D721Med (cell line): ENCODE measurements at regions not wholly inside any gene's neighbourhood (a gene's known extent, or its start where the extent isn't known, plus 50 kb on each side); places are given as distances from the start of the nearest gene placed in this dataset.
"Not testable (repeated sequence)": the region's sequence is repeated elsewhere in the genome, so short reads cannot be mapped to it uniquely, and the experiment has no call there.

ENCODE experiments used
- DNase-seq: peaks from one replicate; pipeline ENCODE4 v3.0.0; 2011; ENCODE audit warnings: low spot score; ENCODE audit not compliant: insufficient read length
- FAIRE-seq: peaks from 2 replicates; lab custom pipeline; 2011; peaks lifted over from hg19 to GRCh38; lab: Jason Lieb, UNC
- CTCF ChIP-seq: IDR thresholded peaks from 2 replicates; pipeline ENCODE4 v1.5.1; 2012; ENCODE audit warnings: mild to moderate bottlenecking, control low read depth; ENCODE audit not compliant: insufficient read depth; ENCODE audit errors: missing control alignments

GRCh38 chr13:53285896-53286430, 257.4 kb downstream of the OLFM4 start:
- DNase-seq = no peak
- peak; percentile 48 for FAIRE-seq
- no peak for TF ChIP-seq CTCF

DNA sequence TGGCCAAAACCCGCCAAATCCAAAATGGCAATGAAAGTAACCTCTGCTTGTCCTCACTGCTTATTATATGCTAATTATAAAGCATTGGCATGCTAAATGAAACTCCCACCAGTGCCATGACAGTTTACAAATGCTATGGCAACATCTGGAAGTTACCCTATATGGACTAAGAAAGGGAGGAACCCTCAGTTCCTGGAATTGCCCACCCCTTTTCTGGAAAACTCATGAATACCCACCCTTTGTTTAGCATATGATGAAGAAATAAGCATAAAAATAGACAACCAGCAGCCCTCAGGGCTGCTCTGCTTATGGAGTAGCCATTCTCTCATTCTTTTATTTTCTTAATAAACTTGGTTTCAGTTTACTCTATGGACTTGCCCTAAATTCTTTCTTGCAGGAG, 269.8 kb downstream of the OLFM4 start:
- no peak for TF ChIP-seq CTCF
- DNase-seq = no peak
- no peak for FAIRE-seq

DNA sequence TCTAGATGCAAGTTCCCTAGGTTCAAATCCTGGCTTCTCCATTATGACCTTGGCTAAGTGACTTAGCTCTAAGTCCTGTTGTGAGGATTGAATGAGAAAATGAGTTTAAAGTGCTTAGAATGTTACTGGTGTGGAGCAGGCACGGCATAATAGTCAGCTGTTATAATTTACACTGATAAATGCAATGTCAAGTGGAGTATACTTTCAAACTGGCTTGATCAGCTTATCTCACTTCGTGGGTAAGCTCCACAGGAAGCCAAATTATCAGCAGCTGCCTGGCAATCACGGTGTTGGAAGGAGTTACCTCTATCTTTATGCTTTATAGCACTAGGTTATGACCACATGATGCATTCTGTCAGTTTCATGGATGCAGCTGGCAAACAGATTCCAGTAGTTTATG, 272.8 kb downstream of the OLFM4 start:
- FAIRE-seq = no peak
- no peak for TF ChIP-seq CTCF
- DNase-seq = no peak

- not testable (repeated sequence) for FAIRE-seq, DNase-seq
- TF ChIP-seq CTCF = peak; percentile 3
Measured at GRCh38 chr13:53305419-53305818, 276.8 kb downstream of the OLFM4 start.

- TF ChIP-seq CTCF = no peak
- DNase-seq (no peak), FAIRE-seq (no peak)
Measured at GRCh38 chr13:53310786-53311185, 282.2 kb downstream of the OLFM4 start.

- DNase-seq (peak; percentile 31), FAIRE-seq (peak; percentile 99)
- peak; percentile 42 for TF ChIP-seq CTCF
Measured at GRCh38 chr13:53311561-53311960, 282.9 kb downstream of the OLFM4 start.

DNA sequence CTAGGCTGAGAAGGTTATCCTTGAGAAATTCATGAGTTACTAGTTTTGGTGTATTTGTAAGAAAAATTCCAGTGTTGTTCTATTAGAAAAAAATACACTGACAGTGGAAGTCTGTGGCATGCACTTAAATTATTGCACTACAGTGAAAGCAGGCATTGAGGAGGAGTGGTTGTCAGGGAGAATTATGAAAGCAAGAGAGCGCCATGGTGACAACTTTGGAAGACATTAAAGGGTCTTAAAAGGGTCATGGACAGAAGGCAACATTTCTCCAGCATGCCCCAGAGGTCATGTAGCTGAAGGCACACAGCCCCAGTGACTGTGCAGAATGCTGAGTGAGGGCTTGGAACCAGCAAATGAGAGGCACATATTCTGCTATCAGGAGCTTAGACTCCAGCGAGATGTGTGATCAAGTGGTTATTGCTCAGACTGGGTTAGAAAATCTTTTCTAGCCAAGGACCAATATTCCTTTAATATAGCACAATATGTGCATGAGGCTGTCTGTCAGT, 292.7 kb downstream of the OLFM4 start:
- no peak for TF ChIP-seq CTCF
- DNase-seq (no peak), FAIRE-seq (no peak)
